ENCODE measurements at regions not wholly inside any gene's neighbourhood (a gene's known extent, or its start where the extent isn't known, plus 50 kb on each side); places are given as distances from the start of the nearest gene placed in this dataset.

DNA sequence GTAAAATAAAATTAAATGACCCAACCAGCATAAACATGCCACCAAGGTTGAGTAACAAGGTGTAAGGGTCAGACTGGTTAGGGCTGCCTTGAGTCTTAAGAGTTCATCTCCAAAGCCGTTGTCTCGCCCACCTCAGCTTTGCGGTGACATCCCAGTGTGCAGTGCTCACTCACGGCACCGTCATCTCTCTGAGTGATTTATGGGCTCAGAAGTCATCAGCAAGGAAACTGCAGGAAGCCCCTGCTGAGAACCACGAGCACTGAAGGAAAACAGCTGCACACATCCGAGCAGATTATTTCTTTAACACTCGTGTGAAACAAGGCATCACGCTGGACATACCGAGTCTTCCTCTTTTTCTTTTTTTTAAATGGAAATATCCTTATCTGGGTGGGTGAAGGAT lies 411.1 kb downstream of the TRIML1 start:
- Histone ChIP-seq H3K4me3 (no peak overlapping the region), H3K27ac (no peak overlapping the region), H3K27me3 (no peaks in the 10 kb centered on the region), H3K36me3 (no peaks in the 10 kb centered on the region), H3K9me3 (no peaks in the 10 kb centered on the region), H3K4me1 (no peaks in the 10 kb centered on the region)
- intact Hi-C loops (cut with DNase I): no loop called here
- ATAC-seq (no peak), FAIRE-seq (no peak), DNase-seq (no peak)
- WGBS, 2 donors: 67 to 71% methylated on average over 10 of the region's 10 CpGs
- TF ChIP-seq, protein P1, sequence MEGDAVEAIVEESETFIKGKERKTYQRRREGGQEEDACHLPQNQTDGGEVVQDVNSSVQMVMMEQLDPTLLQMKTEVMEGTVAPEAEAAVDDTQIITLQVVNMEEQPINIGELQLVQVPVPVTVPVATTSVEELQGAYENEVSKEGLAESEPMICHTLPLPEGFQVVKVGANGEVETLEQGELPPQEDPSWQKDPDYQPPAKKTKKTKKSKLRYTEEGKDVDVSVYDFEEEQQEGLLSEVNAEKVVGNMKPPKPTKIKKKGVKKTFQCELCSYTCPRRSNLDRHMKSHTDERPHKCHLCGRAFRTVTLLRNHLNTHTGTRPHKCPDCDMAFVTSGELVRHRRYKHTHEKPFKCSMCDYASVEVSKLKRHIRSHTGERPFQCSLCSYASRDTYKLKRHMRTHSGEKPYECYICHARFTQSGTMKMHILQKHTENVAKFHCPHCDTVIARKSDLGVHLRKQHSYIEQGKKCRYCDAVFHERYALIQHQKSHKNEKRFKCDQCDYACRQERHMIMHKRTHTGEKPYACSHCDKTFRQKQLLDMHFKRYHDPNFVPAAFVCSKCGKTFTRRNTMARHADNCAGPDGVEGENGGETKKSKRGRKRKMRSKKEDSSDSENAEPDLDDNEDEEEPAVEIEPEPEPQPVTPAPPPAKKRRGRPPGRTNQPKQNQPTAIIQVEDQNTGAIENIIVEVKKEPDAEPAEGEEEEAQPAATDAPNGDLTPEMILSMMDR (IDR thresholded peaks at IDR 0.05): no peak

DNA sequence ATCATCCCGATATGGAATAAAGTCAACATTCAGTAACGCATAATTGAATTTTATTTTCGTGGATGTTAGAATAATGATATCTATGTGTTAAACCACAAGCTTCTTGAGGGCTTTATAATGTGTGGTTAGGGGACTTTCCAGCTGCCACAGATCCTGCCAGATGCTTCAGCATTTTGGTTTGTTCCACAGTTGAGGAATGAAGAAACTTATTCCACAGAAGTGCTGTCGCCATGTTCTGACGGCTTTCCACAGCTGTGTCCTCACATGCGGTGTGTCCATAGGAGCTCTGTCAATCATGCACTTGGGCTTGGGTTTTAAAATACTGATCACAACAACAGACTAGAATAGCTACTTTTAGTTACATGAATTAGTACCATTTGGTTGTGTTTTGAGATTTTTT lies 411.9 kb downstream of the TRIML1 start:
- no peaks in the 10 kb centered on the region for H3K9me3 ChIP-seq
- DNase-seq (no peak), FAIRE-seq (no peak), ATAC-seq (no peak)
- H3K4me3 ChIP-seq: no peak overlapping the region
- 61 to 69% methylated on average over 6 of the region's 6 CpGs for WGBS, 2 donors
- no peaks in the 10 kb centered on the region for H3K4me1 ChIP-seq
- intact Hi-C loops (cut with DNase I): no loop called here
- TF ChIP-seq, protein P1 (IDR thresholded peaks at IDR 0.05): no peak
- H3K27ac ChIP-seq: no peak overlapping the region
- H3K36me3 ChIP-seq: no peaks in the 10 kb centered on the region
- no peaks in the 10 kb centered on the region for H3K27me3 ChIP-seq

DNA sequence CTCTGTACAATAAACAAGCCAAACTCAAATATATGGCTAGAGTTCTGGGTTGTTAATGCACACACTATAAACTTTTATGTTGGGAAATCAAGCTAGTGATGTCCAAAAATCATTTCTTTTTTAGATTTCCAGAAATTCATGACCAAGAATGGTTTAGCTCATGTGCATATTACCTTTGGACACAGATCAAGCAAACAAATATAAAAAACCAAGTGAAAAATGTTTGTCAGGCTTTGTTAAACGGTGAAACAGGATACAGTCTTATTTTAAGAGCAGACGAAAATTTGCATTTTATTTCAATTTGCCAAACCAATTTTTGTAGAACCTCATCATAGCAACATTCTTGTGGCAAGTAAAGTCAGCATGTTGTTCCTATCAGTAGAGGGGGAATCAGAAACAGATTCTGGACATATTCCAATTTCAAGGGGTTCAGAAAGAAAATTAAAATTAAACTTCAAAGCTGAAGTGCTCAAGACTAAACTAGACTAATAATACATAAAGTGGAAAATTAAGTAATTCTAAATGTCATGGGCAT lies 413.6 kb downstream of the TRIML1 start:
- Histone ChIP-seq H3K36me3 (no peaks in the 10 kb centered on the region), H3K4me1 (no peaks in the 10 kb centered on the region), H3K4me3 (no peak overlapping the region), H3K27ac (no peak overlapping the region), H3K27me3 (no peaks in the 10 kb centered on the region), H3K9me3 (no peaks in the 10 kb centered on the region)
- WGBS, 2 donors: 58 to 67% methylated on average over 2 of the region's 2 CpGs
- DNase-seq (no peak), FAIRE-seq (no peak), ATAC-seq (no peak)
- TF ChIP-seq, protein P1 (IDR thresholded peaks at IDR 0.05): no peak
- intact Hi-C loops (cut with DNase I): no loop called here

DNA sequence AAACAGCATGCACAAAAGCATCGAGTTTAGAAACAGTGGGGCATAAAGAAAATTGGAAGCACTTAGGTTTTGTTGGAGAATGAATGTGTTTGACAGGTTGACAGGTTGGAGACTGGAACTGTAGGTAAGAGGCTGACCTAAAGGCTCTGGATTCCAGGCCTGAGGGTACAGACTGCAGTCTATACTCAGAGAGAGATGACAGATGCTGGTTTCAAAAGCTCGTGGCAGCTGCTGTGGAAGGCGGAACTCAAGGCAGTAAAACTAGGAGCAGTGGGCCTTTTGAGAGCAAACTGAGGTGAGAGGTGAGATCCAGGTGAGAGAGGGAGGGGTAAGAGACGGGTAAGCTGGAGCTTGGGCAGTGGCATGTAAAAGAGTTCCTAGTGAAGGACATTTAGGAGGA lies 415.2 kb downstream of the TRIML1 start:
- TF ChIP-seq, protein P1 (IDR thresholded peaks at IDR 0.05): no peak
- Histone ChIP-seq H3K4me3 (no peak overlapping the region), H3K27ac (no peak overlapping the region), H3K9me3 (no peaks in the 10 kb centered on the region), H3K27me3 (no peaks in the 10 kb centered on the region), H3K36me3 (no peaks in the 10 kb centered on the region), H3K4me1 (no peaks in the 10 kb centered on the region)
- intact Hi-C loops (cut with DNase I): no loop called here
- 48 to 57% methylated on average over 4 of the region's 4 CpGs for WGBS, 2 donors
- ATAC-seq (no peak), DNase-seq (no peak), FAIRE-seq (no peak)

DNA sequence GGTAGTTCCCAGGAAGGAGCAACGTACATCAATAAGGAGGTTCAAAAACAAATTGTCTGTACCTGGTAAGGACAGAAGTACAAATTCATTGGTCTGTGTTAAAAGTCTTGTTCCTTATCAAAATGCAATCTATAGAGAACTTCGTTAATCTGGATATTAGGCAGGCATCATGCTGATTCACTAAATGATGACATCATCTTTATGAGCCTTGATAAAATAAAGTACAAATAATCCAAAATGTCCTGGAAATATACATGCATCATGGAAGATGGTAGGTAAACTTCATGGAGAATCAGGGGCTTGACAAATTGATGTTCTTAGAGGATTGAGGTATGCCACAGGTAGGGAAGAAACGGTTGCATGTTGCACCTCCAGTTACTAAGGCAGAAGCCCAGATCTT lies 433.9 kb downstream of the TRIML1 start:
- H3K27me3 ChIP-seq: no peaks in the 10 kb centered on the region
- 60 to 70% methylated on average over 3 of the region's 3 CpGs for WGBS, 2 donors
- DNase-seq: no peak
- no peak overlapping the region for H3K27ac ChIP-seq
- H3K4me1 ChIP-seq: peaks cover 0 to 1% (median 0%) of the 10 kb centered on the region in 3 donors
- TF ChIP-seq, protein P1 (IDR thresholded peaks at IDR 0.05): no peak
- no peak overlapping the region for H3K4me3 ChIP-seq
- ATAC-seq: no peak
- no peaks in the 10 kb centered on the region for H3K9me3 ChIP-seq
- no peaks in the 10 kb centered on the region for H3K36me3 ChIP-seq
- no peak for FAIRE-seq
- intact Hi-C loops (cut with DNase I): no loop called here

All from pancreas (tissue), 10 donors.